A673 (cell line): ENCODE measurements at regions not wholly inside any gene's neighbourhood (a gene's known extent, or its start where the extent isn't known, plus 50 kb on each side); places are given as distances from the start of the nearest gene placed in this dataset.

Experiments used
- BruUV-seq: library from RNA; stranded (reverse); fragments of 400-500 nt; replicated peaks from 2 replicates; lab custom pipeline; 2021; lab: Mats Ljungman, UMichigan
- CTCF ChIA-PET: fragments of 300-600 bp; sonication (Branson Sonifier 250); formaldehyde crosslinking; loops from one replicate; lab custom pipeline; 2022; ENCODE audit warnings: antibody characterized with exemption; lab: Charles Lee
- POLR2A ChIA-PET: fragments of 300-600 bp; sonication (Branson Sonifier 250); formaldehyde crosslinking; loops from one replicate; lab custom pipeline; 2022; ENCODE audit warnings: antibody characterized with exemption; ENCODE audit not compliant: low non-redundant PET; lab: Charles Lee
- DNase-seq: peaks from one replicate; pipeline ENCODE4 v3.0.0-alpha.2; 2015; ENCODE audit warnings: low spot score
- H3K27ac ChIP-seq: fragments of 200-600 bp; sonication (generic); 2 replicates; pipeline ENCODE4 v1.5.1; 2016; ENCODE audit warnings: mixed run types, low read depth, mild to moderate bottlenecking, mixed read lengths, antibody characterized with exemption, low read length; ENCODE audit not compliant: poor library complexity, severe bottlenecking
- H3K27me3 ChIP-seq: fragments of 200-600 bp; sonication (generic); replicated peaks from 2 replicates; pipeline ENCODE4 v1.6.1; 2017; ENCODE audit warnings: mixed run types, low read depth, mild to moderate bottlenecking, mixed read lengths, antibody characterized with exemption, low read length; ENCODE audit not compliant: insufficient read depth, poor library complexity
- H3K36me3 ChIP-seq: fragments of 200-600 bp; sonication (generic); 2 replicates; pipeline ENCODE4 v1.6.1; 2016; ENCODE audit warnings: mixed run types, mild to moderate bottlenecking, mixed read lengths, antibody characterized with exemption, low read length; ENCODE audit not compliant: insufficient read depth, poor library complexity, severe bottlenecking
- H3K4me1 ChIP-seq: fragments of 200-600 bp; sonication (generic); 2 replicates; pipeline ENCODE4 v1.6.1; 2017; ENCODE audit warnings: mixed run types, mild to moderate bottlenecking, mixed read lengths, antibody characterized with exemption, low read length; ENCODE audit not compliant: insufficient read depth, poor library complexity, severe bottlenecking
- H3K4me3 ChIP-seq: fragments of 200-600 bp; sonication (generic); 2 replicates; pipeline ENCODE4 v1.5.1; 2016; ENCODE audit warnings: low read depth, mixed run types, mild to moderate bottlenecking, mixed read lengths, low read length; ENCODE audit not compliant: poor library complexity, severe bottlenecking
- H3K9me3 ChIP-seq: fragments of 200-600 bp; sonication (generic); 2 replicates; pipeline ENCODE4 v1.6.1; 2016; ENCODE audit warnings: mixed run types, low read depth, mild to moderate bottlenecking, mixed read lengths, antibody characterized with exemption, low read length; ENCODE audit not compliant: poor library complexity, severe bottlenecking
- EZH2 ChIP-seq: fragments of 200-600 bp; sonication (generic); IDR thresholded peaks from 2 replicates; pipeline ENCODE4 v1.6.1; 2017; ENCODE audit warnings: borderline replicate concordance, low read depth, mild to moderate bottlenecking, mixed read lengths, antibody characterized with exemption, low read length; ENCODE audit not compliant: poor library complexity, severe bottlenecking
- intact Hi-C: fragments of 100-400 bp; cut with micrococcal nuclease; formaldehyde crosslinking; loops from one replicate; pipeline ENCODE4 v1.10.0; 2022; ENCODE audit not compliant: unreplicated experiment
- TF ChIP-seq, protein P1 (sequence below): fragments of 300-800, 200-600 bp; sonication (generic); conservative IDR thresholded peaks from 2 replicates; pipeline ENCODE4 v1.5.1; 2017; ENCODE audit warnings: low read depth, mild to moderate bottlenecking, antibody characterized with exemption, low read length, moderate library complexity, mixed read lengths

DNA sequence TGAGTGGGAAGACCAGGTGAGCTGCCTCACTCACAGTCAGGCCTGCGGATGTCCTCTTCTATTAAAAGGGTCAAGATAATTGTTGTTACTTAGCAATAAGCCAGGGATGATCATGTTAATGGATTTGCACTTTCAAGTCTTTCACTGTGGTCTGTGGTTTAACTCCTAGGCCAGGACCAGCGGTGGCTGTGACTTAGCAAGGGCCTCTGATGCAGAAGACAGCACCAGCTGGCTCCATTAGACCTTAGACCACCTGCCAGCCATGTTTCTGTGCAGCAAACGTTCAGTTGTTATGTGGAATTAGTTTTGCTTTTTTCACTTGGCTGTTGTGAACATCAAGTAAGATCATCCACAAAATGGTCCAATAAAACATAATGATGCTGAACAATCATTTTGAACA is 537.3 kb downstream of the TNS3 start:
- no peak for DNase-seq
- intact Hi-C loops: no loop called here
- Histone ChIP-seq H3K27me3 (no peaks in the 10 kb centered on the region), H3K4me1 (peaks cover 22% of the 10 kb centered on the region), H3K36me3 (no peaks in the 10 kb centered on the region), H3K4me3 (no peak overlapping the region), H3K9me3 (no peaks in the 10 kb centered on the region), H3K27ac (no peak overlapping the region)
- ChIA-PET CTCF (no interaction called here), POLR2A (no interaction called here)
- BruUV-seq: no TSS peak
- TF ChIP-seq EZH2: no peak
- TF ChIP-seq, protein P1, sequence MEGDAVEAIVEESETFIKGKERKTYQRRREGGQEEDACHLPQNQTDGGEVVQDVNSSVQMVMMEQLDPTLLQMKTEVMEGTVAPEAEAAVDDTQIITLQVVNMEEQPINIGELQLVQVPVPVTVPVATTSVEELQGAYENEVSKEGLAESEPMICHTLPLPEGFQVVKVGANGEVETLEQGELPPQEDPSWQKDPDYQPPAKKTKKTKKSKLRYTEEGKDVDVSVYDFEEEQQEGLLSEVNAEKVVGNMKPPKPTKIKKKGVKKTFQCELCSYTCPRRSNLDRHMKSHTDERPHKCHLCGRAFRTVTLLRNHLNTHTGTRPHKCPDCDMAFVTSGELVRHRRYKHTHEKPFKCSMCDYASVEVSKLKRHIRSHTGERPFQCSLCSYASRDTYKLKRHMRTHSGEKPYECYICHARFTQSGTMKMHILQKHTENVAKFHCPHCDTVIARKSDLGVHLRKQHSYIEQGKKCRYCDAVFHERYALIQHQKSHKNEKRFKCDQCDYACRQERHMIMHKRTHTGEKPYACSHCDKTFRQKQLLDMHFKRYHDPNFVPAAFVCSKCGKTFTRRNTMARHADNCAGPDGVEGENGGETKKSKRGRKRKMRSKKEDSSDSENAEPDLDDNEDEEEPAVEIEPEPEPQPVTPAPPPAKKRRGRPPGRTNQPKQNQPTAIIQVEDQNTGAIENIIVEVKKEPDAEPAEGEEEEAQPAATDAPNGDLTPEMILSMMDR: no peak

DNA sequence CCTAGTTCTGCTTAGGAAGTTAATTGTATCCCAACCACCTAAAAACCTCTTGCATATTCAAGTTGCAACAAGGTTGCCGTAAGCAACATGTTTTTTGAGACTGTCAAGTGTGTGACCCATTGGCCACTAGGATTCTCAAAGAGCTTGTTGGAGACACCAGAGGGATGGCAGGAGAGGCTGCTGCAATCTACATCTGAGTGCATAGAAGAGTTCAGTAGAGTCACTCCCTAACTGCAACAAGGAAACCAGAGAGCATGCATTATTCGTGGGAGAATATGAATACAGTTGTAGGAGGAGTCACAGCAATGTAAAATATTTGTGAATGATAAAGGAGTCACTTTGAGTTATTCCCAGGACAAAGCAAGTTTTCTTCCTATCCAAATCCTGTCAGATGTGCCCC is 538.6 kb downstream of the TNS3 start:
- DNase-seq: no peak
- H3K9me3 ChIP-seq: no peaks in the 10 kb centered on the region
- intact Hi-C loops: no loop called here
- BruUV-seq: no TSS peak
- H3K27ac ChIP-seq: no peak overlapping the region
- H3K4me3 ChIP-seq: no peak overlapping the region
- H3K4me1 ChIP-seq: peaks cover 22% of the 10 kb centered on the region
- ChIA-PET CTCF (no interaction called here), POLR2A (no interaction called here)
- TF ChIP-seq EZH2: no peak
- no peaks in the 10 kb centered on the region for H3K27me3 ChIP-seq
- no peaks in the 10 kb centered on the region for H3K36me3 ChIP-seq

DNA sequence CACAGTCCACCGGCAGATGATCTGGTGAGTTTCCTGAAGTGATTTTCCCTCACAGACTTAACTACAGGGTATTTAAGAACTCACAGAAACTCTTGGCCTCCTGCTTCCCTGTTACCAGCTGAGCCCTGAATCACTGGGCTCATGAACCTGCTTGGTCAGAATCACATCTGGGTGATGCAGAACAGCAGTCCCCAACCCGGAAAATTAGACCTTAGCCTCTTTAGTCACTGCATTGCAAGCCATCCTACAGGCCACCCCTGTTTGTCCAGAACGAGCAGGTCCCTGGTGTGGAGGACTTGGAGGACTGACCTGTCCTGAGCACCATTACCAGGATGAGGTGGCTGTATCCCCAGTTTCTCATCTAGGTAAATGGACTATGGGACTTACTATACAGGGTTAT is 539.2 kb downstream of the TNS3 start:
- ChIA-PET CTCF (no interaction called here), POLR2A (no interaction called here)
- no peak for DNase-seq
- H3K27me3 ChIP-seq: no peaks in the 10 kb centered on the region
- H3K4me1 ChIP-seq: peaks cover 22% of the 10 kb centered on the region
- no peaks in the 10 kb centered on the region for H3K36me3 ChIP-seq
- intact Hi-C loops: no loop called here
- H3K27ac ChIP-seq: no peak overlapping the region
- no TSS peak for BruUV-seq
- H3K4me3 ChIP-seq: no peak overlapping the region
- TF ChIP-seq EZH2: no peak
- TF ChIP-seq, protein P1: no peak
- H3K9me3 ChIP-seq: no peaks in the 10 kb centered on the region

DNA sequence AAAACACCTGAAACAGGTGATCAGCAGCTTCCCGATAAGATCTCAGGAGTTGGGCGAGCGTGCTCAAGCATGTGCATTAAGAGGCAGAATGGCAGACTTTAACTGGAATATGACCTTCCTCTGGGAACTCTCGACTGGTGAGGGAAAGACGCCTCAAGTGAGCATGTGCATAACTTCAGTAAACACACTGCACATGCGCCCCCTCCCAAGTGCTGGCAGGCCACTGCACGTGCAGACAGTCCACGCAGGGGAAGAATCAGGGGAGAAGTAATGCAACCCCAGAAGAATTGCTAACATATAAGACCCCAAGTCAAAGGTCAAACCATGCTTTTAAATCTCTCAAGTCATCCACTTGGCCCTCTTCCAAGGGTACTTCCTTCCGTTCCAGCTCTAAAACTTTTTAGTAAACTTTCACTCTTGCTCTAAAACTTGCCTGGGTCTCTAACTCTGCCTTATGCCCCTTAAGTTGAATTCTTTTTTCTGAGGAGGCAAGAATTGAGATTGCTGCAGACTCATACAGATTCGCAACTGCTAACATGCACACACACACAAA is 541.0 kb downstream of the TNS3 start:
- BruUV-seq: no TSS peak
- intact Hi-C loops: no loop called here
- CTCF ChIA-PET: no interaction called here

More for the DNA sequence above, 541.0 kb downstream of the TNS3 start:
- peak; percentile 32 for DNase-seq
- H3K4me1 ChIP-seq: peaks cover 8% of the 10 kb centered on the region
- no peak overlapping the region for H3K4me3 ChIP-seq
- no peak for TF ChIP-seq EZH2
- H3K27ac ChIP-seq: no peak overlapping the region
- H3K27me3 ChIP-seq: no peaks in the 10 kb centered on the region
- no peaks in the 10 kb centered on the region for H3K9me3 ChIP-seq
- POLR2A ChIA-PET: no interaction called here
- no peaks in the 10 kb centered on the region for H3K36me3 ChIP-seq
